ENCODE measurements at regions not wholly inside any gene's neighbourhood (a gene's known extent, or its start where the extent isn't known, plus 50 kb on each side); places are given as distances from the start of the nearest gene placed in this dataset.

GRCh38 chr7:12815871-12816270, 128.4 kb downstream of the ARL4A start:
- no peak for TF ChIP-seq POLR2A (IDR thresholded peaks at IDR 0.05; ENCODE audit: low read depth, low read length)
- TF ChIP-seq POLR2AphosphoS5 (IDR thresholded peaks at IDR 0.05; ENCODE audit: low read depth, low read length), result no peak

Measured in GM12892 (cell line).